Activated CD4-positive, alpha-beta T cell treated with anti-CD3 and anti-CD28 coated beads, Interleukin-10, Interleukin-2, amounts not matched to agents 100 ng/mL and 50 ng/mL, durations not matched to agents 16 hours and 8 hours (primary cell): ENCODE measurements at regions not wholly inside any gene's neighbourhood (a gene's known extent, or its start where the extent isn't known, plus 50 kb on each side); places are given as distances from the start of the nearest gene placed in this dataset.

Experiments
- DNase-seq: peaks from one replicate; pipeline ENCODE4 v3.0.0-alpha.2; 2020

- DNase-seq, result peak; percentile 9
Measured at GRCh38 chr6:137434640-137435039, 59.6 kb downstream of the OLIG3 start.

- no peak for DNase-seq
Measured at GRCh38 chr6:137432054-137432611, 62.1 kb downstream of the OLIG3 start.

GRCh38 chr6:137430954-137431353, 63.2 kb downstream of the OLIG3 start:
- DNase-seq, result no peak

GRCh38 chr6:137427656-137428290, 66.4 kb downstream of the OLIG3 start:
- no peak for DNase-seq

GRCh38 chr6:137426007-137426689, 68.0 kb downstream of the OLIG3 start:
- no peak for DNase-seq

GRCh38 chr6:137424251-137424650, 69.9 kb downstream of the OLIG3 start:
- DNase-seq, result no peak

GRCh38 chr6:137423451-137424168, 70.6 kb downstream of the OLIG3 start:
- DNase-seq, result no peak

- no peak for DNase-seq
Measured at GRCh38 chr6:137417396-137417795, 76.8 kb downstream of the OLIG3 start.

GRCh38 chr6:137416376-137417109, 77.7 kb downstream of the OLIG3 start:
- DNase-seq, result no peak

GRCh38 chr6:137415834-137416190, 78.4 kb downstream of the OLIG3 start:
- no peak for DNase-seq

GRCh38 chr6:137415127-137415833, 78.9 kb downstream of the OLIG3 start:
- DNase-seq, result peak; percentile 81

GRCh38 chr6:137414599-137414998, 79.6 kb downstream of the OLIG3 start:
- DNase-seq, result no peak

GRCh38 chr6:137413482-137413881, 80.7 kb downstream of the OLIG3 start:
- no peak for DNase-seq

- DNase-seq, result no peak
Measured at GRCh38 chr6:137412562-137412961, 81.6 kb downstream of the OLIG3 start.

GRCh38 chr6:137409266-137409777, 84.9 kb downstream of the OLIG3 start:
- DNase-seq, result no peak

- DNase-seq, result peak; percentile 49
Measured at GRCh38 chr6:137407816-137408215, 86.4 kb downstream of the OLIG3 start.

GRCh38 chr6:137405806-137406205, 88.4 kb downstream of the OLIG3 start:
- no peak for DNase-seq

- DNase-seq, result no peak
Measured at GRCh38 chr6:137403855-137404254, 90.3 kb downstream of the OLIG3 start.

GRCh38 chr6:137403443-137403842, 90.8 kb downstream of the OLIG3 start:
- no peak for DNase-seq

GRCh38 chr6:137402143-137402680, 92.0 kb downstream of the OLIG3 start:
- DNase-seq, result no peak

- DNase-seq, result no peak
Measured at GRCh38 chr6:137401088-137401487, 93.1 kb downstream of the OLIG3 start.

GRCh38 chr6:137399881-137400443, 94.2 kb downstream of the OLIG3 start:
- peak; percentile 82 for DNase-seq
